HG03025 (cell line): ENCODE measurements at regions not wholly inside any gene's neighbourhood (a gene's known extent, or its start where the extent isn't known, plus 50 kb on each side); places are given as distances from the start of the nearest gene placed in this dataset.

ENCODE experiments used
- ATAC-seq: cut with Tn5 transposase; IDR thresholded peaks from one replicate; pipeline ENCODE4 v1.9.1; 2021; ENCODE audit warnings: mild to moderate bottlenecking, moderate library complexity; ENCODE audit not compliant: unreplicated experiment, low FRiP score

- ATAC-seq = no peak
These were observed 87.5 kb upstream of the RCN1 start for GRCh38 chr11:32003335-32003734.

GRCh38 chr11:32002311-32002710, 88.6 kb upstream of the RCN1 start:
- no peak for ATAC-seq

- ATAC-seq = no peak
These were observed 92.9 kb upstream of the RCN1 start for GRCh38 chr11:31997955-31998354.

- no peak for ATAC-seq
These were observed 94.6 kb upstream of the RCN1 start for GRCh38 chr11:31996159-31996881.

GRCh38 chr11:31995525-31996094, 95.3 kb upstream of the RCN1 start:
- peak; percentile 79 for ATAC-seq

- peak; percentile 15 for ATAC-seq
These were observed 95.8 kb upstream of the RCN1 start for GRCh38 chr11:31995032-31995431.

- ATAC-seq = no peak
These were observed 103.5 kb upstream of the RCN1 start for GRCh38 chr11:31987118-31988005.

- no peak for ATAC-seq
These were observed 104.5 kb upstream of the RCN1 start for GRCh38 chr11:31986201-31986889.

GRCh38 chr11:31981457-31981856, 109.4 kb upstream of the RCN1 start:
- no peak for ATAC-seq

- ATAC-seq = no peak
These were observed 113.5 kb upstream of the RCN1 start for GRCh38 chr11:31977343-31977742.

- no peak for ATAC-seq
These were observed 116.3 kb upstream of the RCN1 start for GRCh38 chr11:31974366-31975136.

- ATAC-seq = no peak
These were observed 117.7 kb upstream of the RCN1 start for GRCh38 chr11:31973172-31973571.

- no peak for ATAC-seq
These were observed 118.3 kb upstream of the RCN1 start for GRCh38 chr11:31972623-31973022.

GRCh38 chr11:31969359-31969702, 121.5 kb upstream of the RCN1 start:
- ATAC-seq = no peak

- no peak for ATAC-seq
These were observed 122.2 kb upstream of the RCN1 start for GRCh38 chr11:31968461-31969358.

GRCh38 chr11:31967404-31968130, 123.3 kb upstream of the RCN1 start:
- ATAC-seq = no peak

- no peak for ATAC-seq
These were observed 124.0 kb upstream of the RCN1 start for GRCh38 chr11:31966846-31967245.

- no peak for ATAC-seq
These were observed 126.7 kb upstream of the RCN1 start for GRCh38 chr11:31964181-31964580.

GRCh38 chr11:31960126-31960525, 130.7 kb upstream of the RCN1 start:
- ATAC-seq = no peak
